Liver (tissue), 8 donors: ENCODE measurements at regions not wholly inside any gene's neighbourhood (a gene's known extent, or its start where the extent isn't known, plus 50 kb on each side); places are given as distances from the start of the nearest gene placed in this dataset.

ENCODE experiments used
- DNase-seq: peaks from one replicate; pipeline ENCODE4 v3.0.0-alpha.2; 2017; ENCODE audit warnings: low spot score
- H3K27ac ChIP-seq, 2 donors: one replicate each; pipeline ENCODE4 v1.7.0; 2013; ENCODE audit warnings: inconsistent platforms in 2 of 2, low read length in 2 of 2, control low read depth in 1 of 2, low read depth in 1 of 2, mild to moderate bottlenecking in 1 of 2
- H3K27me3 ChIP-seq, 4 donors: one replicate each; pipeline versions ENCODE4 v1.6.1 to v1.7.0; 2013; ENCODE audit warnings: low read length in 3 of 4, inconsistent platforms in 1 of 4, mild to moderate bottlenecking in 1 of 4, moderate library complexity in 1 of 4; ENCODE audit not compliant: control insufficient read depth in 4 of 4, insufficient read depth in 4 of 4
- H3K36me3 ChIP-seq, 4 donors: one replicate each; pipeline versions ENCODE4 v1.6.1 to v1.7.0; 2013; ENCODE audit warnings: low read length in 3 of 4, mild to moderate bottlenecking in 3 of 4, low read depth in 1 of 4, moderate library complexity in 1 of 4; ENCODE audit not compliant: control insufficient read depth in 4 of 4, insufficient read depth in 3 of 4
- H3K4me1 ChIP-seq, 4 donors: one replicate each; pipeline versions ENCODE4 v1.6.1 to v1.7.0; 2013; ENCODE audit warnings: low read length in 3 of 4, mild to moderate bottlenecking in 3 of 4, moderate library complexity in 1 of 4; ENCODE audit not compliant: control insufficient read depth in 4 of 4, insufficient read depth in 4 of 4
- H3K4me3 ChIP-seq, 3 donors: one replicate each; pipeline versions ENCODE4 v1.6.1 to v1.7.0; 2013; ENCODE audit warnings: low read length in 3 of 3, control low read depth in 1 of 3, low read depth in 1 of 3, mild to moderate bottlenecking in 1 of 3
- H3K9ac ChIP-seq, 2 donors: one replicate each; pipeline ENCODE4 v1.7.0; 2013; ENCODE audit warnings: low read length in 2 of 2, mild to moderate bottlenecking in 2 of 2, moderate library complexity in 2 of 2, control low read depth in 1 of 2, low read depth in 1 of 2
- H3K9me3 ChIP-seq, 4 donors: one replicate each; pipeline versions ENCODE4 v1.6.1 to v1.7.0; 2013; ENCODE audit warnings: low read length in 3 of 4; ENCODE audit not compliant: control insufficient read depth in 4 of 4
- ATF3 ChIP-seq: IDR thresholded peaks from 2 replicates; pipeline ENCODE4 v1.6.1; 2016; ENCODE audit warnings: antibody characterized with exemption
- EGR1 ChIP-seq, 2 donors: IDR thresholded peaks; 2 replicates each; pipeline ENCODE4 v1.6.1; 2016 to 2018; ENCODE audit warnings: antibody characterized with exemption in 2 of 2, low read depth in 2 of 2
- FOXA1 ChIP-seq: IDR thresholded peaks from 2 replicates; pipeline ENCODE4 v1.6.1; 2016; ENCODE audit warnings: antibody characterized with exemption
- FOXA2 ChIP-seq: IDR thresholded peaks from 2 replicates; pipeline ENCODE4 v1.6.1; 2016; ENCODE audit warnings: antibody characterized with exemption
- GABPA ChIP-seq, 2 donors: IDR thresholded peaks in 1 of 2; conservative IDR thresholded peaks in 1 of 2; 2 replicates each; pipeline ENCODE4 v1.6.1; 2016; ENCODE audit warnings: antibody characterized with exemption in 2 of 2, mild to moderate bottlenecking in 1 of 2, moderate library complexity in 1 of 2
- HNF4G ChIP-seq: IDR thresholded peaks from 2 replicates; pipeline ENCODE4 v1.6.1; 2016; ENCODE audit warnings: antibody characterized with exemption
- JUND ChIP-seq, 2 donors: IDR thresholded peaks; 2 replicates each; pipeline ENCODE4 v1.6.1; 2016; ENCODE audit warnings: antibody characterized with exemption in 2 of 2
- MAX ChIP-seq: IDR thresholded peaks from 2 replicates; pipeline ENCODE4 v1.6.1; 2016; ENCODE audit warnings: antibody characterized with exemption
- NR2F2 ChIP-seq: IDR thresholded peaks from 2 replicates; pipeline ENCODE4 v1.6.1; 2016; ENCODE audit warnings: antibody characterized with exemption
- RAD21 ChIP-seq, 2 donors: IDR thresholded peaks; 2 replicates each; pipeline ENCODE4 v1.6.1; 2016; ENCODE audit warnings: antibody characterized with exemption in 2 of 2, mild to moderate bottlenecking in 2 of 2
- REST ChIP-seq: IDR thresholded peaks from 2 replicates; pipeline ENCODE4 v1.6.1; 2016; ENCODE audit warnings: antibody characterized with exemption, mild to moderate bottlenecking
- SP1 ChIP-seq: IDR thresholded peaks from 2 replicates; pipeline ENCODE4 v1.6.1; 2018; ENCODE audit warnings: antibody characterized with exemption, mild to moderate bottlenecking
- TAF1 ChIP-seq: conservative IDR thresholded peaks from 2 replicates; pipeline ENCODE4 v1.6.1; 2016; ENCODE audit warnings: antibody characterized with exemption, mild to moderate bottlenecking
- YY1 ChIP-seq: IDR thresholded peaks from 2 replicates; pipeline ENCODE4 v1.6.1; 2016; ENCODE audit warnings: antibody characterized with exemption, mild to moderate bottlenecking
- WGBS: extraction: QIAGEN DNeasy Blood & Tissue Kit; methylation state at CpG from one replicate; pipeline ENCODE4 v1.1.7; 2013; 5-methylcytosine and 5-hydroxymethylcytosine counted together
- TF ChIP-seq, protein P1 (sequence below): fragments of 150-350 bp; IDR thresholded peaks from 2 replicates; pipeline ENCODE4 v1.5.1; 2017; ENCODE audit warnings: improper control_type of control experiment, low read depth, low read length; ENCODE audit not compliant: missing input control
- donor health status: healthy.
- donor health status: healthy.
- donor health status: healthy.
- donor health status: healthy.
- donor health status: healthy.

- H3K27me3 ChIP-seq, result no peaks in the 10 kb centered on the region
- H3K4me1 ChIP-seq, result no peaks in the 10 kb centered on the region
- H3K9ac ChIP-seq, result no peak overlapping the region
- TF ChIP-seq FOXA2, result no peak
- TF ChIP-seq REST, result no peak
- no peak for TF ChIP-seq SP1
- no peaks in the 10 kb centered on the region for H3K36me3 ChIP-seq
- H3K27ac ChIP-seq, result no peak overlapping the region
- H3K4me3 ChIP-seq, result no peak overlapping the region
- DNase-seq, result no peak
- no peaks in the 10 kb centered on the region for H3K9me3 ChIP-seq
- 89% methylated on average over 2 of the region's 2 CpGs for WGBS
These were observed 152.8 kb upstream of the ARSJ start for GRCh38 chr4:114132199-114132598.

DNA sequence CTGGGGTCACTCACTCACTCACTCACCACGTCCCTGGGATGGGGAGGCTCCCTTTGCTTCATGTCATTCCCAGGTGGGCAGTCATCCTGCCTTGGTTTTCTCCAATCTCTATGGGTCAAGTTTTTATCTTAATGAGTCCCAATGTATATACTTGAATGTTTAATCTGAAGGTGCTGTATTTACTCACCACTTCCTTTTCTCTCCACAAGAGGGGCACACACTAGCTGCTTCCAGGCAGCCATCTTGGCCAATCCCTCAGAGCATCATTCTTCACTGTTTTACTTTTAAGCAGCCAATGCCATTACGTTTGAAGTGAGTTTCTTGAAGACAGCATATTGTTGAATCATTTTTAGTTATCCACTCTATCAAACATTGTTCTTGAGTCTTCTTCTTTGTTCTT is 153.4 kb upstream of the ARSJ start:
- WGBS, result 73% methylated on average over 2 of the region's 2 CpGs
- Histone ChIP-seq H3K4me3 (no peak overlapping the region), H3K9me3 (no peaks in the 10 kb centered on the region), H3K9ac (no peak overlapping the region), H3K4me1 (no peaks in the 10 kb centered on the region), H3K27ac (no peak overlapping the region), H3K27me3 (no peaks in the 10 kb centered on the region), H3K36me3 (no peaks in the 10 kb centered on the region)
- DNase-seq, result no peak
- TF ChIP-seq NR2F2 (no peak), RAD21 (IDR thresholded peaks at IDR 0.05) (peak in 1 of 2 donors; percentile 16)

DNA sequence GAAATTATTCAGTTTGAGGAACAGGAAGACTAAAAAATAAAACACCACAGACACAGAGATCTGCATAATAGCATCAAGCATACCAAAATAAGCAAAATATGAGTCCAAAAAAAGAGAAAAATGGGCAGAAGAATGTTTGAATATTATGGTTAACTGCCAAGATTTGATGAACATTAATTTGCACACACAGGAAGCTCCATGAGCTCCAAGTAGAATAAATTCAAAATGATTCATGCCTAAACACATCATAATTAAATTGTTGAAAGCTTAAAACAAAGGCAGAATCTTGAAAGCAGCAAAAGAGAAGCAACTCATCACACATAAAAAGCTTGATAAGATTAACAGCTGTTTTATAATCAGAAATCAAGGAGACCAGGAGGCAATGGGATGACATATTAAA is 156.6 kb upstream of the ARSJ start:
- no peaks in the 10 kb centered on the region for H3K9me3 ChIP-seq
- H3K4me1 ChIP-seq, result no peaks in the 10 kb centered on the region
- no peak for DNase-seq
- TF ChIP-seq REST (no peak), FOXA1 (no peak), JUND (IDR thresholded peaks at IDR 0.05) (no peak), HNF4G (no peak), EGR1 (IDR thresholded peaks at IDR 0.05; ENCODE audit: low read depth in 2 of 2) (no peak), NR2F2 (no peak), FOXA2 (no peak), MAX (no peak), TAF1 (no peak), SP1 (no peak), ATF3 (no peak), YY1 (no peak), GABPA (IDR thresholded peaks at IDR 0.05 in 1 of 2, conservative IDR thresholded peaks at IDR 0.05 in 1 of 2) (no peak)
- TF ChIP-seq, protein P1, sequence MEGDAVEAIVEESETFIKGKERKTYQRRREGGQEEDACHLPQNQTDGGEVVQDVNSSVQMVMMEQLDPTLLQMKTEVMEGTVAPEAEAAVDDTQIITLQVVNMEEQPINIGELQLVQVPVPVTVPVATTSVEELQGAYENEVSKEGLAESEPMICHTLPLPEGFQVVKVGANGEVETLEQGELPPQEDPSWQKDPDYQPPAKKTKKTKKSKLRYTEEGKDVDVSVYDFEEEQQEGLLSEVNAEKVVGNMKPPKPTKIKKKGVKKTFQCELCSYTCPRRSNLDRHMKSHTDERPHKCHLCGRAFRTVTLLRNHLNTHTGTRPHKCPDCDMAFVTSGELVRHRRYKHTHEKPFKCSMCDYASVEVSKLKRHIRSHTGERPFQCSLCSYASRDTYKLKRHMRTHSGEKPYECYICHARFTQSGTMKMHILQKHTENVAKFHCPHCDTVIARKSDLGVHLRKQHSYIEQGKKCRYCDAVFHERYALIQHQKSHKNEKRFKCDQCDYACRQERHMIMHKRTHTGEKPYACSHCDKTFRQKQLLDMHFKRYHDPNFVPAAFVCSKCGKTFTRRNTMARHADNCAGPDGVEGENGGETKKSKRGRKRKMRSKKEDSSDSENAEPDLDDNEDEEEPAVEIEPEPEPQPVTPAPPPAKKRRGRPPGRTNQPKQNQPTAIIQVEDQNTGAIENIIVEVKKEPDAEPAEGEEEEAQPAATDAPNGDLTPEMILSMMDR, result no peak
- no peaks in the 10 kb centered on the region for H3K36me3 ChIP-seq
- H3K27ac ChIP-seq, result no peak overlapping the region
- no peaks in the 10 kb centered on the region for H3K27me3 ChIP-seq
- no peak overlapping the region for H3K9ac ChIP-seq
- H3K4me3 ChIP-seq, result no peak overlapping the region
